Astrocyte (in vitro differentiated cells and primary cell): ENCODE measurements at regions not wholly inside any gene's neighbourhood (a gene's known extent, or its start where the extent isn't known, plus 50 kb on each side); places are given as distances from the start of the nearest gene placed in this dataset.

Experiments used
- DNase-seq: peaks from one replicate; pipeline ENCODE4 v3.0.0-alpha.2; 2010; ENCODE audit warnings: low read depth
- FAIRE-seq: peaks from 2 replicates; lab custom pipeline; 2011; peaks lifted over from hg19 to GRCh38; lab: Jason Lieb, UNC
- H2AFZ ChIP-seq: 2 replicates; pipeline ENCODE4 v1.6.0; 2012; ENCODE audit warnings: low read depth, low read length, inconsistent platforms
- H3K27ac ChIP-seq: 2 replicates; pipeline ENCODE4 v1.5.1; 2011; ENCODE audit warnings: low read depth, low read length, inconsistent platforms
- H3K27me3 ChIP-seq: 2 replicates; pipeline ENCODE4 v1.6.0; 2011; ENCODE audit warnings: low read length, inconsistent platforms; ENCODE audit not compliant: insufficient read depth
- H3K36me3 ChIP-seq: 2 replicates; pipeline ENCODE4 v1.5.1; 2011; ENCODE audit warnings: low read length, inconsistent platforms; ENCODE audit not compliant: insufficient read depth
- H3K4me1 ChIP-seq: 2 replicates; pipeline ENCODE4 v1.5.1; 2011; ENCODE audit warnings: low read length, inconsistent platforms; ENCODE audit not compliant: insufficient read depth
- H3K4me2 ChIP-seq: 2 replicates; pipeline ENCODE4 v1.6.0; 2012; ENCODE audit warnings: low read length, inconsistent platforms
- H3K4me3 ChIP-seq: 2 replicates; pipeline ENCODE4 v1.5.1; 2011; ENCODE audit warnings: low read depth, mild to moderate bottlenecking, low read length, inconsistent platforms; ENCODE audit not compliant: insufficient read depth
- H3K79me2 ChIP-seq: 2 replicates; pipeline ENCODE4 v1.6.0; 2012; ENCODE audit warnings: mild to moderate bottlenecking, low read length, inconsistent platforms; ENCODE audit not compliant: insufficient read depth
- H3K9ac ChIP-seq: 2 replicates; pipeline ENCODE4 v1.6.0; 2012; ENCODE audit warnings: mild to moderate bottlenecking, low read length, inconsistent platforms
- H3K9me3 ChIP-seq: 2 replicates; pipeline ENCODE4 v1.5.1; 2012; ENCODE audit warnings: low read depth, mild to moderate bottlenecking, low read length, inconsistent platforms; ENCODE audit not compliant: insufficient read depth
- H4K20me1 ChIP-seq: 2 replicates; pipeline ENCODE4 v1.6.0; 2012; ENCODE audit warnings: low read length, inconsistent platforms; ENCODE audit not compliant: insufficient read depth
- H3K27ac Mint-ChIP-seq: one replicate; pipeline ENCODE4 v1.8.0; 2021; ENCODE audit warnings: mild to moderate bottlenecking, mixed read lengths; ENCODE audit not compliant: unreplicated experiment
- H3K27me3 Mint-ChIP-seq: one replicate; pipeline ENCODE4 v1.8.0; 2021; ENCODE audit warnings: low read depth, mixed read lengths; ENCODE audit not compliant: unreplicated experiment
- H3K36me3 Mint-ChIP-seq: one replicate; pipeline ENCODE4 v1.8.0; 2021; ENCODE audit warnings: low read depth, mixed read lengths; ENCODE audit not compliant: unreplicated experiment
- H3K4me1 Mint-ChIP-seq: one replicate; pipeline ENCODE4 v1.8.0; 2021; ENCODE audit warnings: low read depth, mixed read lengths; ENCODE audit not compliant: unreplicated experiment
- H3K4me3 Mint-ChIP-seq: one replicate; pipeline ENCODE4 v1.8.0; 2021; ENCODE audit warnings: mild to moderate bottlenecking, moderate library complexity, mixed read lengths; ENCODE audit not compliant: unreplicated experiment
- H3K9me3 Mint-ChIP-seq: one replicate; pipeline ENCODE4 v1.8.0; 2021; ENCODE audit warnings: mild to moderate bottlenecking, mixed read lengths; ENCODE audit not compliant: unreplicated experiment
- CTCF ChIP-seq: IDR thresholded peaks from 2 replicates; pipeline ENCODE4 v1.5.1; 2011; ENCODE audit warnings: low read depth, mild to moderate bottlenecking, inconsistent platforms, low read length, moderate library complexity; ENCODE audit not compliant: insufficient read depth
- EZH2 ChIP-seq: IDR thresholded peaks from 2 replicates; pipeline ENCODE4 v1.6.1; 2012; ENCODE audit warnings: mild to moderate bottlenecking, low read length, inconsistent platforms; ENCODE audit not compliant: insufficient read depth

DNA sequence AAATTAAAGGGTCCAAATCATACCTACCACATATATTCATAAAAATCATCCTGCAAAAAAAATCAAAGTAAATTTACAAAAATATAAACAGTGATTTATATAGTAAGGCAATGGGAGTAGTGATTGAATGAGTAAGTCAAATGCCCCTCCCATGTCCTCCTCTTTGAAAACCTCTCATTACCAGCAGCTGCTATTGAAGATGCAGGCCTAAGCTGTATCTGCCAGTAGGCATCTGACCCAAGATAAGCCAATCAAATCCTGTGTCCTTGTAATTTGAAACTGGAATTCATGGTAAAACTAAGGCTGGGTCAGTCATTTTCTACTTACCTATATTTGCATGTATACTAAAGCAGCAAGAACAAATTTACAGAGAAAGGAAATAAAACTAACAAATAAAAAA, 60.4 kb upstream of the POU1F1 start:
- Histone ChIP-seq H3K4me2 (no peak overlapping the region), H3K9me3 (no peaks in the 10 kb centered on the region), H3K4me1 (peaks cover 14% of the 10 kb centered on the region), H2AFZ (no peak overlapping the region), H3K27me3 (no peaks in the 10 kb centered on the region), H3K27ac (no peak overlapping the region), H3K4me3 (no peak overlapping the region), H3K36me3 (no peaks in the 10 kb centered on the region), H3K9ac (no peak overlapping the region), H4K20me1 (no peaks in the 10 kb centered on the region), H3K79me2 (no peaks in the 10 kb centered on the region)
- Mint-ChIP-seq H3K4me3 (no peak overlapping the region), H3K27ac (no peak overlapping the region), H3K36me3 (no peaks in the 10 kb centered on the region), H3K4me1 (peaks cover 11% of the 10 kb centered on the region), H3K27me3 (no peaks in the 10 kb centered on the region), H3K9me3 (no peaks in the 10 kb centered on the region)
- DNase-seq (no peak), FAIRE-seq (no peak)
- no peak for TF ChIP-seq EZH2
- TF ChIP-seq CTCF: no peak

- no peak for DNase-seq
These were observed 59.5 kb upstream of the POU1F1 start for GRCh38 chr3:87335931-87336330.

More at GRCh38 chr3:87335931-87336330, 59.5 kb upstream of the POU1F1 start:
- no peaks in the 10 kb centered on the region for H3K36me3 ChIP-seq
- H4K20me1 ChIP-seq: no peaks in the 10 kb centered on the region
- Mint-ChIP-seq H3K9me3 (no peaks in the 10 kb centered on the region), H3K36me3 (no peaks in the 10 kb centered on the region), H3K4me3 (no peak overlapping the region), H3K27ac (no peak overlapping the region), H3K4me1 (peaks cover 11% of the 10 kb centered on the region), H3K27me3 (no peaks in the 10 kb centered on the region)
- FAIRE-seq: no peak
- no peak overlapping the region for H3K9ac ChIP-seq
- no peak overlapping the region for H3K27ac ChIP-seq
- H3K4me2 ChIP-seq: no peak overlapping the region
- H3K9me3 ChIP-seq: no peaks in the 10 kb centered on the region
- H3K4me1 ChIP-seq: peaks cover 14% of the 10 kb centered on the region
- H3K4me3 ChIP-seq: no peak overlapping the region
- TF ChIP-seq CTCF: no peak
- TF ChIP-seq EZH2: no peak
- H2AFZ ChIP-seq: no peak overlapping the region
- no peaks in the 10 kb centered on the region for H3K79me2 ChIP-seq
- H3K27me3 ChIP-seq: no peaks in the 10 kb centered on the region
